IPS-20b (cell line): ENCODE measurements at regions not wholly inside any gene's neighbourhood (a gene's known extent, or its start where the extent isn't known, plus 50 kb on each side); places are given as distances from the start of the nearest gene placed in this dataset.
"Not testable (repeated sequence)": the region's sequence is repeated elsewhere in the genome, so short reads cannot be mapped to it uniquely, and the experiment has no call there.

Experiments
- H3K27ac ChIP-seq: one replicate; pipeline ENCODE4 v1.5.1; 2013; ENCODE audit warnings: low read length
- H3K27me3 ChIP-seq: 2 replicates; pipeline ENCODE4 v1.6.1; 2013; ENCODE audit warnings: mild to moderate bottlenecking, low read length, inconsistent platforms; ENCODE audit not compliant: insufficient read depth
- H3K36me3 ChIP-seq: 2 replicates; pipeline ENCODE4 v1.6.1; 2013; ENCODE audit warnings: low read depth, mild to moderate bottlenecking, inconsistent platforms, low read length, moderate library complexity; ENCODE audit not compliant: insufficient read depth
- H3K4me1 ChIP-seq: 2 replicates; pipeline ENCODE4 v1.6.1; 2013; ENCODE audit warnings: mild to moderate bottlenecking, control low read depth, inconsistent platforms, low read length, moderate library complexity; ENCODE audit not compliant: insufficient read depth
- H3K4me3 ChIP-seq: 2 replicates; pipeline ENCODE4 v1.5.1; 2013; ENCODE audit warnings: mild to moderate bottlenecking, low read length, inconsistent platforms
- H3K9ac ChIP-seq: 2 replicates; pipeline ENCODE4 v1.6.1; 2013; ENCODE audit warnings: low read depth, mild to moderate bottlenecking, inconsistent platforms, low read length, moderate library complexity
- H3K9me3 ChIP-seq: 2 replicates; pipeline ENCODE4 v1.6.1; 2013; ENCODE audit warnings: mild to moderate bottlenecking, low read depth, low read length, inconsistent platforms; ENCODE audit not compliant: insufficient read depth

DNA sequence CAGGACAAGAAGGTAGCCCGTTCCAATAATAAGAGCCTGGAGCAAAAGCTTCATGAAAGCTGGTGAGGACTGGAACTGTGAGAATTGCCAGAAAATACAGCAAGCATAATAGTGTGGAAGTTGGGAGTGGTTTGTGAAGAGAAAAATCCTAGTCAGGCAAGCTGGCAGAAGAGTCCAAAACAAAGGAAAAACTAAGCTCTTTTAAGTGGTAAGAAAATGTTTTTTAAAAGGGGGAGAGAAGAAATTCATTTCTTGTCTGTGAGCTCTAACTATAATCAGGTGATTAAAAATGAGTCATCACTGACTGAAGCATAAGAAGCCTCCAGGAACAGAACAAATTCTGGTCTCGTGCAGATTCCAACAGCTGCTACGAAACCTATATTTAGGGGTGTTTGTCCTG, 102.6 kb downstream of the CAAP1 start:
- Histone ChIP-seq H3K9me3 (no peaks in the 10 kb centered on the region), H3K27me3 (no peaks in the 10 kb centered on the region), H3K4me1 (peaks cover 9% of the 10 kb centered on the region; the same call in 1 of the 2 replicates), H3K9ac (no peak overlapping the region), H3K36me3 (no peaks in the 10 kb centered on the region), H3K27ac (no peak overlapping the region), H3K4me3 (no peak overlapping the region)

DNA sequence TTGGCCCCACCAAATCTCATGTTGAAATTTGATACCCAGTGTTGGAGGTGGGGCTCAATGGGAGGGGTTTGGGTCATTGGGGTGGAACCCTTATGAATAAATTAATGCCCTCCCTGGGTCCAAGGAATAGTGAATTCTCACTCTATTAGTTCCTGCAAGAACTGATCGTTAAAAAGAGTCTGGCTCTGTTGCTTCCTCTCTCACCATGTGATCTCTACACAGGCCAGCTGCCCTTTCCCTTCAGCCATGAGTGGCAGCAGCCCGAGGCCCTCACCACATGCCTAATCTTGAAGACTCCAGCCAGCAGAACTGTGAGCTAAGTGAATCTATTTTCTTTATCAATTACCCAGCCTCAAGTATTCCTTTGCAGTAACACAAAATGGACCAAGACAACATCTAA, 106.0 kb downstream of the CAAP1 start:
- Histone ChIP-seq H3K27ac (no peak overlapping the region), H3K9me3 (no peaks in the 10 kb centered on the region), H3K4me3 (no peak overlapping the region), H3K9ac (no peak overlapping the region), H3K4me1 (peaks cover 9% of the 10 kb centered on the region; the same call in 1 of the 2 replicates), H3K36me3 (no peaks in the 10 kb centered on the region), H3K27me3 (no peaks in the 10 kb centered on the region)

DNA sequence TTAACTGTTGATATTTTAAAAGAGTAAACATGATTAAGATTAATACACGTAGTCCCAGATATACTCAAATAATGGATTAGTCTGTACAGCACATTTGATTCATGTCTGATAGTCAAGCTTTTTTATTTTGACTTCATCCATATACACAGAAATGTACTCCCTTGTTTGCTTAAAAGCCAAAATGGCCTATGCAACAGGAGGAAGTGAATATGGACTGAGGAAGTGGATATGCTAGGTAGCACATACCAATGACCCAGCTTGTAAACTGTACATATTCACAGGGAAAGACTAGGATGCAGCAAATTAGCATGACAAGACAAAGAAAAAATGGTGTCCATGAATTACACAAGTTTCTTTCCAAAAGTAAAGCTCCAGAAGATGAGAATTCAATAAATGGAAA, 109.7 kb downstream of the CAAP1 start:
- H3K4me3 ChIP-seq = no peak overlapping the region
- no peaks in the 10 kb centered on the region; the same call in 1 of the 2 replicates for H3K4me1 ChIP-seq
- no peak overlapping the region for H3K9ac ChIP-seq
- no peak overlapping the region for H3K27ac ChIP-seq
- no peaks in the 10 kb centered on the region for H3K27me3 ChIP-seq
- H3K36me3 ChIP-seq = no peaks in the 10 kb centered on the region
- H3K9me3 ChIP-seq = no peaks in the 10 kb centered on the region

DNA sequence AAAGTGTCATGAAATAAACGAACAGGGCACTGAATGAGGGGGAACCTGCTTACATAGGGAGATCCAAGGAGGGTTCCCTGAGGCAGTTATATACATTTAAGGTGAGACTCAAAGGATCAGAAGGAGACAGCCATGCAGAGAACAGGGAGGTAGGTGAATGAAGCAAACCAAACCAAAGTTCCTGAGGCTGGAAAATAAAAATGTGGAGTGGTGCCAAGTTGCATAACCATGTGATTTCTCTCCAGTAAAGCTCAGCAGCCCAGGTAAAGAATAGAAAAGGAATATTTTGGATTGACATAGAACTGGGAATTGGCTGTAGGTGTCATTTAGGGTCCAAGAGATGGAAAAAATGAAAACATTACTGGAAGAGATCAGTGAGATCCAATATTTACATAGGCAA, 110.7 kb downstream of the CAAP1 start:
- no peak overlapping the region for H3K4me3 ChIP-seq
- H3K27me3 ChIP-seq = no peaks in the 10 kb centered on the region
- H3K9ac ChIP-seq = no peak overlapping the region
- no peak overlapping the region for H3K27ac ChIP-seq
- no peaks in the 10 kb centered on the region for H3K36me3 ChIP-seq
- H3K4me1 ChIP-seq = no peaks in the 10 kb centered on the region; the same call in 1 of the 2 replicates
- H3K9me3 ChIP-seq = no peaks in the 10 kb centered on the region

DNA sequence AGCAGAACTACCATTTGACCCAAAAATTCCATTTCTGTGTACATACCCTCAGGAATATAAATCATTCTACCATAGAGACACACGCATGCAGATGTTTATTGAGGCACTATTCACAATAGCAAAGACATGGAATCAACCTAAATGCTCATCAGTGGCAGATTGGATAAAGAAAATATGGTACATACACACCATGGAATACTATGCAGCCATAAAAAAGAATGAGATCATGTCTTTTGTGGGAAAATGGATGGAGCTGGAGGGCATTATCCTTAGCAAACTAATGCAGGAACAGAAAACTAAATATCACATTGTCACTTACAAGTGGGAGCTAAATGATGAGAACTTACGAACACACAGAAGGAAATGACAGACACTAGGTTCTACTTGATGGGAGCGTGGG, 112.3 kb downstream of the CAAP1 start:
- H3K4me3 ChIP-seq, H3K36me3 ChIP-seq, H3K9me3 ChIP-seq, H3K4me1 ChIP-seq, H3K9ac ChIP-seq, H3K27me3 ChIP-seq, H3K27ac ChIP-seq: not testable (repeated sequence)

DNA sequence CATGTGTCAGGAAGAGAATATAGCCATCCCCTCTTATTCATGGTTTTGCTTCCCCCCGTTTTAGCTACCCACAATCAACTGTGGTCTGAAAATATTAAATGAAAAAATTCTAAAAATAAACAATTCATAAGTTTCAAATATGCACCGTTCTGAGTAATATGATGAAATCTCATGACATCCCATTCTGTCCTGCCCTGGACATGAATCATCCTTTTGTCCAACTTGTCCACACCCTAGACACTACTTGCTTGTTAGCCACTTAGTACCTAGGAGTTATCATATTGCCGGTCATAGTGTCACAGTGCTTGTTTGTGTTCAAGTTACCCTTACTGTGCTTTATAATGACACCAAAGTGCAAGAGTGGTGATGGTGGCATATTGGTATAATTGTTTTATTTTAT, 113.5 kb downstream of the CAAP1 start:
- Histone ChIP-seq H3K9ac (no peak overlapping the region), H3K4me3 (no peak overlapping the region), H3K27ac (no peak overlapping the region), H3K9me3 (no peaks in the 10 kb centered on the region), H3K4me1 (no peaks in the 10 kb centered on the region), H3K36me3 (no peaks in the 10 kb centered on the region), H3K27me3 (no peaks in the 10 kb centered on the region)

DNA sequence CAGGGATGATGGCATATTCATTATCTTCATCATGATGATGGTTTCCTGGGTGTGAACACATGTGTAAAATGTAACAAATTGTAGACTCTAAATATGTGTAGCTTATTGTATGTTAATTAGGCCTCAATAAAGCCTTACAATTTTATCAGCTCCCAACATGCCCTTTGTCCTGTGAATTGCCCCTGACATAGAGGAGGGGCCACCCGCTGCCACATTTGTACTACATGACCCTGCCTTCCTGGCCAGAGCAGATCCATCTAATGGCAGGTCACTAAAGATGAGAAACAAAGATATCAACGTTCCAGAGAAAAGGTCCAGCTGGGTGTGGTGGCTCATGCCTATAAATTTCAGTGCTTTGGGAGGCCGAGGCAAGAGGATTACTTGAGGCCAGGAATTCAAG, 117.2 kb downstream of the CAAP1 start:
- Histone ChIP-seq H3K4me1 (peaks cover 11% of the 10 kb centered on the region; the same call in 1 of the 2 replicates), H3K9ac (no peak overlapping the region), H3K9me3 (no peaks in the 10 kb centered on the region), H3K27me3 (no peaks in the 10 kb centered on the region), H3K4me3 (no peak overlapping the region), H3K36me3 (no peaks in the 10 kb centered on the region), H3K27ac (no peak overlapping the region)

DNA sequence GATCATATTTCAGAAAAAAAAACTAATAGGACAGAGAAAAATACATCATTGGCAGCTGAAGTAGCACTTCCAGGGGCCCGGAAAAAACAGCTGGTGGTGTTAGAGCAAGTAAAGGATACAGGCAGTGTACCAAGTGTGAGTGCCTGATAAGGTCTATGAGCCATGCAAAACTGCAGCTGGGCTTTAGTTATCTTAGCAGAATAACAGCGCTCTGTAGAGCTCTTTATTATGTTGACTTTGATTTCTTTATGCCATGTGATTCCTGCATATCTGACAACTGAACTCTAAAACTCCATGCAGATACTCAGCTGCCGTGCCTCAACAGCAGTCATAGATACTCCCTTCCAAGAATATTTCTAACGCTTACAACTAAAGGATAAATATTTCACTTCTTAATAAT, 119.5 kb downstream of the CAAP1 start:
- Histone ChIP-seq H3K27ac (no peak overlapping the region), H3K4me1 (peaks cover 11% of the 10 kb centered on the region), H3K9ac (no peak overlapping the region), H3K27me3 (no peaks in the 10 kb centered on the region), H3K36me3 (no peaks in the 10 kb centered on the region), H3K9me3 (no peaks in the 10 kb centered on the region), H3K4me3 (no peak overlapping the region)

DNA sequence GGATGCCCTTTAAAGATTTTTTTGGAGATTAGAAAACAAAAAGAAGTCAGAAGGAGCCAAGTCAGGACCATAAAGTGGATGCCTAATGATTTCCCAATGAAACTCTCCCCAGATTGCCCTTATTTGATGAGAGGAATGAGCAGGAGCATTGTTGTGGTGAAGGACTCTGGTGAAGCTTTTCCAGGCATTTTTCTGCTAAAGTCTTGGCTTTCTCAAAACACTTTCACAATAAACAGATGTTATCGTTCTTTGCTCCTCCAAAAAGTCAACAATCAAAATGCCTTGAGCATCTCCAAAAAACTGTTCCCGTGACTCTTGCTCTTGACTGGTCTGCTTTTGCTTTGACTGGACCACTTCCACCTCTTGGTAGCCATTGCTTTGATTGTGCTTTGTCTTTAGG, 121.8 kb downstream of the CAAP1 start:
- Histone ChIP-seq H3K9ac (no peak overlapping the region), H3K36me3 (no peaks in the 10 kb centered on the region), H3K9me3 (no peaks in the 10 kb centered on the region), H3K4me1 (peaks cover 11% of the 10 kb centered on the region), H3K4me3 (no peak overlapping the region), H3K27ac (no peak overlapping the region), H3K27me3 (no peaks in the 10 kb centered on the region)

DNA sequence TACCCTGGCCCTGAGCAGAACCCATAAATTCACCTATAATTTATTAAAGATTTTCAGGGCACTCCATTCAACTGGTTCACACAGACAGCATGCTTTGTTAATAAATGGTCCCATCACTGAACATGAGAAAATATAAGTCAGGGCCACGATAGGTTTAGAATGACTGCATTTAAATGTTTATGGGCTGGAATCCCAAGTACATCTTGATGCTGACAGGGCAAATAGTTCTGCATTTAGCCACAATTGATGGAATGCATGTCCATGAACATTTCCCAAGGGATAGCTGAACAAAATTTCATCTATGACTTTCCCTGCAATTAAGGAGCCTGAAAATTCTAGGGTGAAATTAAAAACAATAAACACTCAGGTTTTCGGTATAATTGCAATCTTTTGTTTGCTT, 124.5 kb downstream of the CAAP1 start:
- peaks cover 8% of the 10 kb centered on the region for H3K4me1 ChIP-seq
- H3K9me3 ChIP-seq = no peaks in the 10 kb centered on the region
- no peak overlapping the region for H3K27ac ChIP-seq
- no peaks in the 10 kb centered on the region for H3K27me3 ChIP-seq
- no peaks in the 10 kb centered on the region for H3K36me3 ChIP-seq
- no peak overlapping the region for H3K9ac ChIP-seq
- no peak overlapping the region for H3K4me3 ChIP-seq

DNA sequence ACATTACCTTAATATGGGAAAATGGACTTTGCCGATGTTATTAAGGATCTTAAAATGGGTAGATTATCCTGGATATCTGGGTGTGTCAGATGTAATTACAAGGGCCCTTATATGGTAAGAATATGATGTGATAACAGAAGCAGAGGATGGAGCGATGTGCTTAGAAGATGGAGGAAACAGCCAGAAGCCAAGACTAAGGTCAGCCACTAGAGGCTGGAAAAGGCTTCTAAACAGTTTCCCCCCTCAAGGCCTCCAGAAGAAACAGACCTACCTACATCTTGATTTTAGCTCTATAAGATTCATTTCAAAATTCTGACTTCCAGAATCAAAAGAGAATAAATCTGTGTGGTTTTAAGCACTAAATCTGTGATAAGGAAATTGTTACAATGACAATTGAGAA, 131.9 kb downstream of the CAAP1 start:
- no peak overlapping the region for H3K9ac ChIP-seq
- no peaks in the 10 kb centered on the region for H3K9me3 ChIP-seq
- no peak overlapping the region for H3K27ac ChIP-seq
- no peak overlapping the region for H3K4me3 ChIP-seq
- no peaks in the 10 kb centered on the region for H3K27me3 ChIP-seq
- H3K4me1 ChIP-seq = no peaks in the 10 kb centered on the region
- no peaks in the 10 kb centered on the region for H3K36me3 ChIP-seq

DNA sequence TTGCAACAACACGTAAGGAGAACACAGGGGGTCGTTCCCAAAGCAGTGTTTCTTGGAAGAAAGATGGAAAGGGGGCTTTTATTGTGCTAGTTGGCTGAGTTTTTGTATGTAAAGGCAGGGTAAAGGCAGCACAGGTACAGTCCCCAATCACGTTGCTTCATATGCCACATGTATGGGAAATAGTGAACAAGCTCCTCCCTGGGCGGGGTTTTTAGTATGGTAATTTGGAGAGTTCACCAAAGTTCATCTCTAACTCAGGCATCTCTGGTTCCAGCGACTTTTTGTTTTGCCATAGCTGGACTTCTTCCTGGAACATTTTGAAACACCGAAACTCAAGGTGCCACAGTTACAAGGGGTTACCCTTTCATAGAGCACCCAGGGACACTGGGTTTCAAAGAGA, 133.9 kb downstream of the CAAP1 start:
- H3K4me3 ChIP-seq = no peak overlapping the region
- no peak overlapping the region for H3K27ac ChIP-seq
- no peaks in the 10 kb centered on the region for H3K27me3 ChIP-seq
- no peaks in the 10 kb centered on the region for H3K36me3 ChIP-seq
- H3K9me3 ChIP-seq = no peaks in the 10 kb centered on the region
- peaks cover 11% of the 10 kb centered on the region for H3K4me1 ChIP-seq
- H3K9ac ChIP-seq = no peak overlapping the region

DNA sequence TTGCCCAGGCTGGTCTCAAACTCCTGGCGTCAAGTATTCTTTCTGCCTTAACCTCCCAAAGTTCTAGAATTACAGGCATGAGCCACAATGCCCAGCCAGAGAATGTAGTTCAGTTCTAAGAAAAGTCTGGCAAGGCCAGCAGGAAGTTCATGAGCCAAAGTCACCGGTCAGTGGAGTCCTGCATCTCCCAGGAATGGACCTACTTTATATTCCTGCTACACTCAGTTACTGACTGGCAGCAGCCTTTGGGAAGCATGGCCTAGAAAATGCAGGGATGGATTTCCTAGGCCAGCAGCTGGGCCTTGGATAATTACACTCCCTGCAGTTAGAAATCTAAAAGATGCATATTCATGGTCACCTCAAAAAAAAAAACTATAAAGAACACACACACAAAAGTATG, 135.7 kb downstream of the CAAP1 start:
- Histone ChIP-seq H3K4me1 (peaks cover 11% of the 10 kb centered on the region), H3K9me3 (no peaks in the 10 kb centered on the region), H3K36me3 (no peaks in the 10 kb centered on the region), H3K27me3 (no peaks in the 10 kb centered on the region), H3K4me3 (no peak overlapping the region), H3K27ac (no peak overlapping the region), H3K9ac (no peak overlapping the region)
